ENCODE measurements at regions not wholly inside any gene's neighbourhood (a gene's known extent, or its start where the extent isn't known, plus 50 kb on each side); places are given as distances from the start of the nearest gene placed in this dataset.

GRCh38 chr5:57948091-57948490, 465.5 kb upstream of the ACTBL2 start:
- TF ChIP-seq CTCF (IDR thresholded peaks at IDR 0.05) (no peak), POLR2AphosphoS5 (IDR thresholded peaks at IDR 0.05) (no peak), POLR2A (IDR thresholded peaks at IDR 0.05) (no peak)
